Neural progenitor cell (in vitro differentiated cells): ENCODE measurements at regions not wholly inside any gene's neighbourhood (a gene's known extent, or its start where the extent isn't known, plus 50 kb on each side); places are given as distances from the start of the nearest gene placed in this dataset.

Source experiments
- DNase-seq: peaks from one replicate; pipeline ENCODE4 v3.0.0-alpha.2; 2016; ENCODE audit warnings: low spot score
- H2AFZ ChIP-seq: fragments of 200-600 bp; sonication (generic); replicated peaks from 2 replicates; pipeline ENCODE4 v1.6.1; 2016; ENCODE audit warnings: antibody characterized with exemption
- H3F3A ChIP-seq: fragments of 200-600 bp; sonication (generic); 2 replicates; pipeline ENCODE4 v1.6.1; 2016; ENCODE audit warnings: antibody characterized with exemption, low read depth
- H3K27ac ChIP-seq: fragments of 200-600 bp; sonication (generic); 2 replicates; pipeline ENCODE4 v1.5.1; 2016; ENCODE audit warnings: mild to moderate bottlenecking
- H3K27me3 ChIP-seq: fragments of 200-600 bp; sonication (generic); 2 replicates; pipeline ENCODE4 v1.6.1; 2016; ENCODE audit warnings: mild to moderate bottlenecking, moderate library complexity
- H3K36me3 ChIP-seq: fragments of 200-600 bp; sonication (generic); 2 replicates; pipeline ENCODE4 v1.5.1; 2016
- H3K4me1 ChIP-seq: fragments of 200-600 bp; sonication (generic); 2 replicates; pipeline ENCODE4 v1.6.1; 2016; ENCODE audit warnings: mixed run types
- H3K4me2 ChIP-seq: fragments of 200-600 bp; sonication (generic); 2 replicates; pipeline ENCODE4 v1.6.1; 2016
- H3K4me3 ChIP-seq: fragments of 200-600 bp; sonication (generic); 2 replicates; pipeline ENCODE4 v1.5.1; 2016
- H3K79me2 ChIP-seq: fragments of 200-600 bp; sonication (generic); 2 replicates; pipeline ENCODE4 v1.6.1; 2016; ENCODE audit warnings: low read depth
- H3K9ac ChIP-seq: fragments of 200-600 bp; sonication (generic); 2 replicates; pipeline ENCODE4 v1.6.1; 2016
- H3K9me3 ChIP-seq: fragments of 200-600 bp; sonication (generic); 2 replicates; pipeline ENCODE4 v1.5.1; 2016; ENCODE audit warnings: low read depth
- H4K20me1 ChIP-seq: fragments of 200-600 bp; sonication (generic); 2 replicates; pipeline ENCODE4 v1.6.1; 2016; ENCODE audit warnings: low read depth
- H3K27ac Mint-ChIP-seq: 3 replicates; pipeline ENCODE4 v1.8.0; 2021; ENCODE audit warnings: mixed read lengths
- H3K27me3 Mint-ChIP-seq: 2 replicates; pipeline ENCODE4 v1.8.0; 2022; ENCODE audit warnings: low read depth, mild to moderate bottlenecking, inconsistent platforms, moderate library complexity, mixed read lengths; ENCODE audit not compliant: insufficient read depth
- H3K36me3 Mint-ChIP-seq: 3 replicates; pipeline ENCODE4 v1.8.0; 2021; ENCODE audit warnings: mixed read lengths
- H3K4me1 Mint-ChIP-seq: 3 replicates; pipeline ENCODE4 v1.8.0; 2021; ENCODE audit warnings: mixed read lengths
- H3K4me3 Mint-ChIP-seq: 3 replicates; pipeline ENCODE4 v1.8.0; 2021; ENCODE audit warnings: mild to moderate bottlenecking, moderate library complexity, mixed read lengths
- H3K9me3 Mint-ChIP-seq: 3 replicates; pipeline ENCODE4 v1.8.0; 2020; ENCODE audit warnings: mixed read lengths
- EZH2 ChIP-seq: fragments of 200-600 bp; sonication (generic); IDR thresholded peaks from 2 replicates; pipeline ENCODE4 v1.6.1; 2017; ENCODE audit warnings: antibody characterized with exemption, mild to moderate bottlenecking, moderate library complexity
- EZH2phosphoT487 ChIP-seq: fragments of 200-600 bp; sonication (generic); IDR thresholded peaks from 2 replicates; pipeline ENCODE4 v1.6.1; 2017; ENCODE audit warnings: antibody characterized with exemption
- TF ChIP-seq, protein P1 (sequence below): fragments of 200-600 bp; sonication (generic); IDR thresholded peaks from 2 replicates; pipeline ENCODE4 v1.5.1; 2017; ENCODE audit warnings: antibody characterized with exemption, mild to moderate bottlenecking

DNA sequence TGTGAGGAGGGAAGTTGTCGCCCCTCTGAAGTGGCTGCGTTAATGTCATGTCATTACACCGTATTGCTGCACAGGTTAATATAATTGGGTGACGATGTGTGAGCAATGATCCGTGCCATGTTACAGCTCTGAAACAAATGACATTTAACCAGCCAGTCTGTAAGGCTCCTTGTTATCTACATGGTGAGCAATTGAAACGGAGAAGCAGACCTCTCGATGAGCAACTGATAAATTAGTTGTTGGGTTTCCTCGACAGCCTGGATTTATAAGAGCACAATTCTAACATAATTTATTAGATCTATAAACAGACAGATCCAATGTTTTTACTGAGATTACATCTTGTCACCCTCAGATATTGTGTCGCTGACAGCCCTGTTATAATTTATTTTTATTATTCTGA, 49.9 kb upstream of the MAFB start:
- TF ChIP-seq, protein P1, sequence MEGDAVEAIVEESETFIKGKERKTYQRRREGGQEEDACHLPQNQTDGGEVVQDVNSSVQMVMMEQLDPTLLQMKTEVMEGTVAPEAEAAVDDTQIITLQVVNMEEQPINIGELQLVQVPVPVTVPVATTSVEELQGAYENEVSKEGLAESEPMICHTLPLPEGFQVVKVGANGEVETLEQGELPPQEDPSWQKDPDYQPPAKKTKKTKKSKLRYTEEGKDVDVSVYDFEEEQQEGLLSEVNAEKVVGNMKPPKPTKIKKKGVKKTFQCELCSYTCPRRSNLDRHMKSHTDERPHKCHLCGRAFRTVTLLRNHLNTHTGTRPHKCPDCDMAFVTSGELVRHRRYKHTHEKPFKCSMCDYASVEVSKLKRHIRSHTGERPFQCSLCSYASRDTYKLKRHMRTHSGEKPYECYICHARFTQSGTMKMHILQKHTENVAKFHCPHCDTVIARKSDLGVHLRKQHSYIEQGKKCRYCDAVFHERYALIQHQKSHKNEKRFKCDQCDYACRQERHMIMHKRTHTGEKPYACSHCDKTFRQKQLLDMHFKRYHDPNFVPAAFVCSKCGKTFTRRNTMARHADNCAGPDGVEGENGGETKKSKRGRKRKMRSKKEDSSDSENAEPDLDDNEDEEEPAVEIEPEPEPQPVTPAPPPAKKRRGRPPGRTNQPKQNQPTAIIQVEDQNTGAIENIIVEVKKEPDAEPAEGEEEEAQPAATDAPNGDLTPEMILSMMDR: no peak
- TF ChIP-seq EZH2phosphoT487 (no peak), EZH2 (no peak)
- Histone ChIP-seq H3K4me2 (peak overlapping the region; percentile 47), H3K4me3 (no peak overlapping the region), H3K9me3 (no peaks in the 10 kb centered on the region), H2AFZ (no peak overlapping the region), H3K4me1 (peaks cover 7% of the 10 kb centered on the region), H3F3A (no peaks in the 10 kb centered on the region), H4K20me1 (no peaks in the 10 kb centered on the region), H3K9ac (no peak overlapping the region), H3K27ac (no peak overlapping the region), H3K36me3 (no peaks in the 10 kb centered on the region), H3K79me2 (no peaks in the 10 kb centered on the region), H3K27me3 (no peaks in the 10 kb centered on the region)
- Mint-ChIP-seq H3K27ac (no peak overlapping the region), H3K9me3 (no peaks in the 10 kb centered on the region), H3K27me3 (no peaks in the 10 kb centered on the region), H3K4me1 (peaks cover 3% of the 10 kb centered on the region), H3K4me3 (no peak overlapping the region), H3K36me3 (no peaks in the 10 kb centered on the region)
- DNase-seq: no peak

DNA sequence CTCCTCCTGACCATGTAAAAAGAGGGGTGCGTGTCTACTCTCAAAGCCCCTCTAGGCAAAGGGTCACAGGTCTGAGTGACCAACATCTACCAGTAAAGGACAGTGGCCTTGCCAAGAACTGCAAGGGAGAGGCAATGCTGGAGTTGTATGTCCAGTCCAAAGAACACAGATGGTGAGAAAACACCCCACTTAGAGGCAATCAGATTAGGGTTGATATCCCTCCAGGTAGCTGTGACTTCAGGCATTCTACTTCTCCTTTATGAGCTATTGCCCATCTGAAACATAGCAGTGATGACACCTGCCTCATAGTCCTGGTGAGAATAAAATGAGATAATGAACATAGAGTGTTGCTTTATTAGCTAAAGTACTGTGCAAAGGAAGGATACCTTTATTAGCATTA, 50.8 kb upstream of the MAFB start:
- Mint-ChIP-seq H3K4me3 (no peak overlapping the region), H3K4me1 (peaks cover 3% of the 10 kb centered on the region), H3K9me3 (no peaks in the 10 kb centered on the region), H3K27me3 (peaks cover 2% of the 10 kb centered on the region), H3K36me3 (no peaks in the 10 kb centered on the region), H3K27ac (no peak overlapping the region)
- Histone ChIP-seq H3K36me3 (no peaks in the 10 kb centered on the region), H3K79me2 (no peaks in the 10 kb centered on the region), H3K4me1 (peaks cover 7% of the 10 kb centered on the region), H3K9me3 (no peaks in the 10 kb centered on the region), H3K4me2 (no peak overlapping the region), H3K9ac (no peak overlapping the region), H3K4me3 (no peak overlapping the region), H3K27ac (no peak overlapping the region), H4K20me1 (no peaks in the 10 kb centered on the region), H2AFZ (no peak overlapping the region), H3K27me3 (no peaks in the 10 kb centered on the region), H3F3A (no peaks in the 10 kb centered on the region)
- DNase-seq: no peak
- TF ChIP-seq, protein P1: no peak
- no peak for TF ChIP-seq EZH2
- no peak for TF ChIP-seq EZH2phosphoT487

DNA sequence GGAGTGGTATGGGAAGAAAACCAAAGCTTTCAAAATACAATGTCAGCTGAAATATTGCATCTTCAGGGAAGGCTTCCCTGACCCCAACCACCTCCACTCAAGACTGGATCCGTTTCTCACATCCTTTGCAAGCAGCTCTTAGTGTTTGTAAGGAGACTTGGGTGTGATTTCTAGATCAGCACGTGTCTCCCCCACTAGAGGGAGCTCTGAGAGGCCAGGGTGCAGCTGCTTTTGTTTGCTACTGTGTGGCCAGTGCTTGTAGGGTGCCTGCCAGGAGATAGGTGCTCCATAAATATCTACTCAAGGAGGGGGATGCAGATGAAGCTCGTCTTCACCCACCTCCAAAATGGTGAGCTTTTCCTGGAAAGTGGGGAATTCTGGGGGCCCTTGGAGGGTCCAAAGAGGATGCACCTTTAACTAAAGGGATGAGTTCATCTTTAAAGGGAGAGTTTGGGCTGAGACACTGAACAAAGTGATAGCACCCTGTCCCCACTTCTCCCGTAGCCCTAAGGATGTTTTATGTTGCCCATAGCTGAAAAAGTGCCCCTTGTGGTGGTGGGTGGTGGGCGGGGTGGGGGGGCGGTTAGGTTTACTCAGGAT, 52.6 kb upstream of the MAFB start:
- Histone ChIP-seq H3K27me3 (no peaks in the 10 kb centered on the region), H3K36me3 (no peaks in the 10 kb centered on the region), H2AFZ (no peak overlapping the region), H3K4me3 (no peak overlapping the region), H4K20me1 (no peaks in the 10 kb centered on the region), H3K9me3 (no peaks in the 10 kb centered on the region), H3K79me2 (no peaks in the 10 kb centered on the region), H3K9ac (no peak overlapping the region), H3K27ac (no peak overlapping the region), H3K4me2 (no peak overlapping the region), H3F3A (no peaks in the 10 kb centered on the region), H3K4me1 (peaks cover 7% of the 10 kb centered on the region)
- Mint-ChIP-seq H3K27me3 (peaks cover 2% of the 10 kb centered on the region), H3K9me3 (no peaks in the 10 kb centered on the region), H3K36me3 (no peaks in the 10 kb centered on the region), H3K4me1 (peaks cover 3% of the 10 kb centered on the region), H3K4me3 (no peak overlapping the region), H3K27ac (no peak overlapping the region)
- peak; percentile 59 for DNase-seq
- no peak for TF ChIP-seq EZH2phosphoT487
- TF ChIP-seq, protein P1: peak; percentile 68
